GM19455 (cell line): ENCODE measurements at regions not wholly inside any gene's neighbourhood (a gene's known extent, or its start where the extent isn't known, plus 50 kb on each side); places are given as distances from the start of the nearest gene placed in this dataset.

Experiments used
- ATAC-seq: cut with Tn5 transposase; IDR thresholded peaks from one replicate; pipeline ENCODE4 v1.9.1; 2021; ENCODE audit not compliant: unreplicated experiment

DNA sequence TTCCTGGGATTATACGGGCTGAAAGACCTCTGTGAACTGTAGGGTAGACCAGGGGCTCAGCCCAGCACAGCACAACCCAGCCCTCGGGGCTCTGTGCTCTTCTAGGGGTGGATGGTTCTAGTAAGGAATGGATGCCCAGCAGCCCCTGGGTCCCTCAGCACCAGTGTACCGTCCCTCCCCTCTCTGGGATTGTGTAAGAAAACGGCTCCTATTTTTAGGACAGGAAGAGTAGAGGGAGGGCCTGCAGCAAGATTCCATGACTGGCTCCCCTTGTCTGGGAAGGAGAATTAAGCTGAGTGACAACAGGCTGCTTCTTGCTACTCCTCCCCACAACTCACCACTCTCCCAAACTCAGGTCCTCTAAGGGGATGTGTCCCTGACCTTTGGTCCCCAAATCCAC, 270.8 kb upstream of the TOPAZ1 start:
- ATAC-seq: no peak

- no peak for ATAC-seq
These were observed 270.2 kb upstream of the TOPAZ1 start for GRCh38 chr3:43971486-43971885.

DNA sequence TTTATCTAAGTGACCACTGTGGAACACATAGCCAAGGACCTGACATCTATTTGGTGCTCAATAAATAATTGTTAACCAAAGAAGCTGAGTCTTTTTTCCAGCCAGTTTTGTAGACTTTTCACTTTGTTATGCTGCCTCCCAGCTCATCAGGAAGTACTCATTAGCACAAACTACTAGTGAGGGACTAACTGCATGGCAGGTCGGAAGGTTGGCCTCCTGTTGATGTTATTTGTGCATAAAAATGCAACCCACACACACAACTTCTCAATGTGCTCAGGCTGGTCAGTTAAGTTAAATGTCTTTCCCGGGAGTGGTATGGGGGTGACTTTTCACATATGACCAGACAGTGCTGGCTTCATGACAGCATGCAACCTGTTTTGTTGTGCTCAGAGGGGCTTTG, 263.0 kb upstream of the TOPAZ1 start:
- no peak for ATAC-seq

DNA sequence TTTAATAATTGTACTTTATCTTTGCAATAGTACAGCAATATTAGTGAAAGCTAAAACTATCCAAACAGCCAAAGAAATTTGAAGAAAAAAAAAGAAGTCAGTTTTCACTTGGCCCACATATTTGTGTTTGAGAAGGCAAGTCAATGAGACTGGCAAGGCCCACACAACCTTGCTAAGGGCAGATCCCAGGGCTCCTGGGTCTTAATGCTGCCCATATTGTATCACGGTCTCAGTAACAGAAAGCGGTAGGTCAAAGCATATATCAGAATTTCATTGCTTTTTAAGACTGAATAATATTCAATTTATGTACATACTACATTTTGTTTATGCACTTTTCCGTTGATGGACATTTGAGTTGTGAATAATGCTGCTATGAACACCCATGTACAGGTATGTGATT, 262.0 kb upstream of the TOPAZ1 start:
- no peak for ATAC-seq

DNA sequence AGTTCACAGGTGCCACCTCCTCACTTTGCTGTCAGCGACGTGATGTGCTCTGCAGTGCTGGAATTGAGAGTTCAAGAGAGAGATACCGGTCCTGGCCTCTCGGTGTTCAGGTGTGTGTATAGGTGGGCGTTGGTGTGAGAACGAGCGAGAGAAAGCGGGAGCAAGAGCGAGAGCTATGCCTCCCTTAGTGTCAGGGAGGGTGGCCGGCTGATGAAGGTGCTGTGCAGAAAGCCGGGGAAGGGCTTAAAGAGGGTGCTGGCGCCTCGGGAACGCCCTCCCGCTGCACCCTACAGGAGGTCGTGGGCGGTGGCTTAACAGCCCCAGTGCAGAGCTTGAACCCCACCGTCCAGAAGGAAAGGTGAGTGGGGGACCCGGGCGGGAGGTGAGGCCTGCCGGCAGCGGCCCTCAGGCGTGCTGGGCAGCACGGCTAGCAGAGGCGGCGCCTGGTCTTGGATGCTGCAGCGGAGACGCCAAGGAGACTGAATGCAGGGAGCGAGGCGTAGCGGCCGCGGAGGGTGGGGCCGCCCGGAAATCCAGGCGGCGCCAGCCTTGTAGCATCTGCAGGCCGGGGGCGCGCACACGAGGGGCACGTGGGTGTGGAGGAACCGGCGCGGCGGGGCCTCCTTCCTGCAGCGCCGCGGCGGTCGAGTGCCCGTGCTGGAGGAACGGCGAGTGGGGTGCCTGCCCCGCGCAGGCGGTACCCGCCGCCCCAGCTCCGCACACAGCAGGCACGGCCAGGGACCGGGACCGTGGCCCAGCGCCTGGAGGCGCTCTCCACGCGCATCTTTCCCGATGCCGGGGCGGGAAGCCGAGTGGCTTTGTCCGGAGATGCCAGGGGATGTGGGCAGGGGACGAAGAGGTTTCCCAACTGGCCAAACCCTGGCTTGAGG, 246.8 kb upstream of the TOPAZ1 start:
- no peak for ATAC-seq

- no peak for ATAC-seq
These were observed 245.9 kb upstream of the TOPAZ1 start for GRCh38 chr3:43995547-43996378.

GRCh38 chr3:43996379-43997301, 245.0 kb upstream of the TOPAZ1 start:
- no peak for ATAC-seq

- no peak for ATAC-seq
These were observed 244.4 kb upstream of the TOPAZ1 start for GRCh38 chr3:43997316-43997715.

GRCh38 chr3:43997788-43998369, 243.8 kb upstream of the TOPAZ1 start:
- ATAC-seq: no peak

DNA sequence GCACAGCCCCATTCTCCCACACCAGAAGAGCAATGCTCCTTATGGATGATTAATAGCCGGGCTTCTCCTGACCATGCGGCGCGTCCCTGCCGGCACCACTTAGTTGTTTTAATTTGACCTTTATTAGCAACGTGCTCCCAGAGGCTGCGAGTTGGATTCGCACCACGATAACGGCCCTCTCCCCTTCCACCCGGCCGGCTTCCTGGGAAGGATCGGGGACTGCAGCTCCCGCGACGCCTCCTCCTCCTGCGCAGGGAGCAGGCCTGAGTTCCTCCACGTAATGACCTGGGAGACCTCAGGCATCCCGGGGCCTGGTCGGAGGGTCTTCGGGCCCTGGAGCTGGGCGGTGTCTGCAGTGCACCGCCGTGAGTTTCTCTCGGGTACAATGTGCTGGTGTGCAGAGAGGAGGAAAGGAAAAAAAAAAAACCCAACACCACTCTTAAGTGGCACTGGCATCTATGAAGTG, 243.3 kb upstream of the TOPAZ1 start:
- no peak for ATAC-seq

GRCh38 chr3:43998836-43999727, 242.6 kb upstream of the TOPAZ1 start:
- no peak for ATAC-seq

DNA sequence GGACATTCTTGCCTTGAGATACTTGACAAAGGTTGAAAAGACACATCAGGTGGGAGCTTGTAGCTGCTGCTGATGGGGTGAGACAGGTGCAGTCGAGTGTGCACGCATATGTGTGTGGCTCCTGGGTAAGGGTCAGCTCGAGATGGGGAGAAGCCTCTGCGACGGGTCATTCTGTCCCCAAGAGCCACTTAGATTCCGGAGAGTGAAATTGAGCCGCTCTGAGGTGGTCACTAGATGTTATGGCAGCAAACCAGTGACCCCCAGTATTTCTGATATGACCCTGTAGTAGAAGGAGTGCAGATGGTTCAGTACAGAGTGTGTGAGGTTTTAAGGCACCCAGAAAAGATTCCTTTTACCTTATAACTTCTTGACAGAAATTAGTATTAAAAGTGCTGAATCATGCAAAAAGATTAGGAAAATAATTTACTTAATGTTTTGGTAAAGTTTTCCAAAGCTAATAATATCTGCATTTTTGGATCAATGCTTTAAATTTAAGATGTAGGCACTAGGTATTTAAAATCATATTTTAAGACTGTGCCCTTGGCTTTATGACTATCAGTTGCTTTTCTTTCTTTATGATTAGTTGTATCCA, 241.9 kb upstream of the TOPAZ1 start:
- no peak for ATAC-seq

- ATAC-seq: no peak
These were observed 241.1 kb upstream of the TOPAZ1 start for GRCh38 chr3:44000586-44000985.

- no peak for ATAC-seq
These were observed 240.6 kb upstream of the TOPAZ1 start for GRCh38 chr3:44001072-44001471.

DNA sequence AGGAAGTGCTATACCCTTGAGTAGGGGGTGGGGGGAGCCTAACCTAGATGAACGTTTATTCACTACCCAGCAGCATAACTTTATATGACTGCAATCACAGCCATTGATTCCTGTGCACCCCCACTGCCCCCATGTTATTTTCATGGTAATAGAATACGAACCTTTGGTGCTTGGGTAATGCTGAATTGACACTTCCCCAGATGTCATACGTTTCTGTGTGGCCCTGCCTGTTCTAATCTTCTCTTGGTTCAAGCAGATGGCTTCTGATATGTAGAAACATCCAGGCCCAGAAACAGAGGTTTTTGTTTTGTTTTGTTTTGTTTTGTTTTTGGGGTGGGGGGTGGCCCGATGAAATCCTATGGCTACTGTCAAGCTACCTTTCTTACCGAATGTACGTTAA, 237.9 kb upstream of the TOPAZ1 start:
- ATAC-seq: no peak

DNA sequence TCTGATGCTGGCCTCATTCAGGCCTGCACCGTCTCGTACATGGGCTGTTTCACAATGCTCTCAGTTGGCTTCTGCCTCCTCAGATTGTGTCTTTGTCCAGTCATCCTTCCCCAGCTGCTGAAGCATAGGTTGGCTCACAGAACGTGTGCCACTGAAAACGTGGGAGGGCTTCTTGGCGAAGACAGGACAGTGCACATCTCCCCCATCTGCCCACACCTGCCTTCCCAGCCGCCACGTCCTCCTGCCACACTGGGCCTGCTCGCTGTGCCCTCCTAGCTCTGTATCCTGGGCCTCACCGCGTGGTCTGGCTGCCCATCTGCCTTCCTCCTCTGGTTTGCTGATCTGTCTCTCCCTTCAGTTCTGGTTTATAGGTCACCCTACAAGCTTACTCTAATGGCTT, 230.0 kb upstream of the TOPAZ1 start:
- ATAC-seq: no peak

- no peak for ATAC-seq
These were observed 229.4 kb upstream of the TOPAZ1 start for GRCh38 chr3:44012160-44012899.

DNA sequence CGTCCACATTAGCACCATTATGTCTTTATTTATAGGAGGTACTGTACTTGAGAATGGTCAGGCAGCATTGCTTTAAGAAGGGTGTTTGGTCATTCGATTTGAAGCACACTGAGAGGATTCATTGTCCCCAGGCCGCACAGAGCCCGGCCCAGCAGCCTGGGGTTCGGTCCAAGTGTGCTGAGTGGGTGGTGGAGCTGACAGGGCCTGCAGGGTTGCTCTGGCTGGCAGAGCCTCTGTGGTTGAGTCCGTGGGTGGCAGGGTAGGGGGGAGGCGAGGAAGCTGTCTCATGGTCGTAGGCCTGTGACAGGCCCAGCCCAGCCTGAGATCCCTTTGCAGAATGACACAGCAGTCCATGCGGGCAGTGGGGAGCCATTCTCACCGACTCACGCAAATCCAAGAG, 227.7 kb upstream of the TOPAZ1 start:
- ATAC-seq: no peak

DNA sequence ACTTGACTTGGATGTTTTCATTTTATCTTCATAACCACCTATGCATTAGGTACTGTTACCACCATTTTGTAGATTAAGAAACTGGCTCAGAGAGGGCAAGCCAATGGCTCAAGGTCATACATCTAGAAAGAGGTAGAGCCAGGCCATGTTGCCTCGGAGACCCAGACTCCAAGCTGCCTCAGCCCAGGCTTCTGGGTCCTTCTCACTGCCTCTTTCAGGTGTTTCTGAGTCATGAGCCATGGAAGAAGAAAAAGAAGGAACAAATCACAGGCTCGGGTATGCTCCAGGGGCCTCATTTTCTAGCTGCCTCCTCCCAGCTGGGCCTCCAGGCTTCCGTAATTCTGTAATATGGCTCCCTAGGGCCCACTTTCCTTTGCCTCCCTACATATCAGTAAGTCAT, 226.5 kb upstream of the TOPAZ1 start:
- ATAC-seq: no peak
